Cardiac septum (tissue), 1 donor: ENCODE measurements at regions not wholly inside any gene's neighbourhood (a gene's known extent, or its start where the extent isn't known, plus 50 kb on each side); places are given as distances from the start of the nearest gene placed in this dataset.

ENCODE experiments used
- DNase-seq: peaks from one replicate; pipeline ENCODE4 v3.0.0-alpha.2; 2020; ENCODE audit warnings: low spot score
- intact Hi-C: fragments of 100-400 bp; cut with DNase I; formaldehyde crosslinking; loops from one replicate; pipeline ENCODE4 v1.14.0; 2022
- donor health status: DM: no; HTN: no; CAD: no.

- intact Hi-C loops = no loop called here
- no peak for DNase-seq
These were observed 198.2 kb downstream of the SNX19 start for GRCh38 chr11:130718120-130718519.

- intact Hi-C loops = no loop called here
These were observed 196.9 kb downstream of the SNX19 start for GRCh38 chr11:130719220-130719915.

GRCh38 chr11:130720232-130721022, 195.9 kb downstream of the SNX19 start:
- DNase-seq = no peak
- intact Hi-C loops = no loop called here

More at GRCh38 chr11:130719220-130719915, 196.9 kb downstream of the SNX19 start:
- no peak for DNase-seq

- no peak for DNase-seq
- intact Hi-C loops = no loop called here
These were observed 195.1 kb downstream of the SNX19 start for GRCh38 chr11:130721023-130721681.

GRCh38 chr11:130721736-130722135, 194.5 kb downstream of the SNX19 start:
- intact Hi-C loops = no loop called here
- no peak for DNase-seq

- intact Hi-C loops = no loop called here
- DNase-seq = no peak
These were observed 193.9 kb downstream of the SNX19 start for GRCh38 chr11:130722401-130722800.

- no peak for DNase-seq
- intact Hi-C loops = loop anchor here (5.0 kb wide), 2 partner anchors 138 to 278 kb away; partner anchors contain the start of gene ADAMTS15
These were observed 190.7 kb downstream of the SNX19 start for GRCh38 chr11:130725421-130726233.

- intact Hi-C loops = loop anchor here (5.0 kb wide), 2 partner anchors 139 to 279 kb away; partner anchors contain the start of gene ADAMTS15
- DNase-seq = no peak
These were observed 189.8 kb downstream of the SNX19 start for GRCh38 chr11:130726234-130727037.

GRCh38 chr11:130727157-130728119, 188.8 kb downstream of the SNX19 start:
- no peak for DNase-seq
- intact Hi-C loops = loop anchor here (5.0 kb wide), 2 partner anchors 140 to 280 kb away; partner anchors contain the start of gene ADAMTS15

GRCh38 chr11:130728185-130729180, 187.8 kb downstream of the SNX19 start:
- intact Hi-C loops = loop anchor here (5.0 kb wide), 2 partner anchors 141 to 281 kb away; partner anchors contain the start of gene ADAMTS15
- DNase-seq = no peak

- intact Hi-C loops = loop anchor here (5.0 kb wide), 2 partner anchors 142 to 282 kb away; partner anchors contain the start of gene ADAMTS15
- DNase-seq = no peak
These were observed 187.1 kb downstream of the SNX19 start for GRCh38 chr11:130729193-130729592.

GRCh38 chr11:130729678-130730300, 186.5 kb downstream of the SNX19 start:
- intact Hi-C loops = loop anchor here (5.0 kb wide), 2 partner anchors 142 to 282 kb away; partner anchors contain the start of gene ADAMTS15
- no peak for DNase-seq

GRCh38 chr11:130731401-130731800, 184.9 kb downstream of the SNX19 start:
- intact Hi-C loops = no loop called here

GRCh38 chr11:130732476-130732875, 183.8 kb downstream of the SNX19 start:
- no peak for DNase-seq
- intact Hi-C loops = no loop called here

More at GRCh38 chr11:130731401-130731800, 184.9 kb downstream of the SNX19 start:
- no peak for DNase-seq

- DNase-seq = no peak
- intact Hi-C loops = loop anchor here (5.0 kb wide), 1 partner anchor 65 kb away; no protein-coding TSS in a partner anchor
These were observed 179.0 kb downstream of the SNX19 start for GRCh38 chr11:130737041-130737830.
